DMS 273 (cell line): ENCODE measurements at regions not wholly inside any gene's neighbourhood (a gene's known extent, or its start where the extent isn't known, plus 50 kb on each side); places are given as distances from the start of the nearest gene placed in this dataset.
"Not testable (repeated sequence)": the region's sequence is repeated elsewhere in the genome, so short reads cannot be mapped to it uniquely, and the experiment has no call there.

Source experiments
- DNase-seq: peaks from one replicate; lab custom pipeline; 2025; ENCODE audit not compliant: unreplicated experiment; lab: John Stamatoyannopoulos, UW

DNA sequence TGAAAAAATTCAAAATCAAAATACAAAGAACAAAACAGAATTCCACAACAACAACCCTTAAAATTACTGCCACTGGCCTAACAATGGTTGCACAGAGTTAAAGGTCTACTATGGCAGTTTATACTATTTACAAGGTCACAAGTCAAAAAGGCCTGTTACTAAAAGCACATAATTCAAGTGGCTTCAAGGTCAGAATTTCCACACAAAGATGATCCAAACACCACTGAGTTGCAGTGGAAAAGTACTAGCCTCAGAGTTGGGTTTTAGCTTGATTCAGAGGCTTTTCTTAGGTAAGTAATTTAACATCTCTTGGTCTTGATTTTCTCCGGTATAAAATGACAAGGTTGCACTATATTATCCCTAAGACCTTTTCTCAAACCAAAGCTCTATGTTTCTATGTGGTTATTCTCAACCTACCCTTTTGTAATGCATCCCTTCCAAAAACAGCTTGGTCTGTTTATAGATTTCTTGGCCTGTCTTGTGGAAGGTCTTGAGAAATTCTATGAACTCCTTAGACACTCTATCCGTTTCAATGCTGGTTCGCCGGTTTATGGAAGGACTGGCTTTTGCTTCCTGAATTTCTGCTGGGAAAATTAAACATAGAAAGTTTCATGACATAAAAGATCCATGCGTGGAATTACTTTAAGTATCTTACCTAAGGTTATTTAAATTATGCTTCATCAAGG lies 69.5 kb downstream of the MDH2 start:
- DNase-seq: not testable (repeated sequence)

DNA sequence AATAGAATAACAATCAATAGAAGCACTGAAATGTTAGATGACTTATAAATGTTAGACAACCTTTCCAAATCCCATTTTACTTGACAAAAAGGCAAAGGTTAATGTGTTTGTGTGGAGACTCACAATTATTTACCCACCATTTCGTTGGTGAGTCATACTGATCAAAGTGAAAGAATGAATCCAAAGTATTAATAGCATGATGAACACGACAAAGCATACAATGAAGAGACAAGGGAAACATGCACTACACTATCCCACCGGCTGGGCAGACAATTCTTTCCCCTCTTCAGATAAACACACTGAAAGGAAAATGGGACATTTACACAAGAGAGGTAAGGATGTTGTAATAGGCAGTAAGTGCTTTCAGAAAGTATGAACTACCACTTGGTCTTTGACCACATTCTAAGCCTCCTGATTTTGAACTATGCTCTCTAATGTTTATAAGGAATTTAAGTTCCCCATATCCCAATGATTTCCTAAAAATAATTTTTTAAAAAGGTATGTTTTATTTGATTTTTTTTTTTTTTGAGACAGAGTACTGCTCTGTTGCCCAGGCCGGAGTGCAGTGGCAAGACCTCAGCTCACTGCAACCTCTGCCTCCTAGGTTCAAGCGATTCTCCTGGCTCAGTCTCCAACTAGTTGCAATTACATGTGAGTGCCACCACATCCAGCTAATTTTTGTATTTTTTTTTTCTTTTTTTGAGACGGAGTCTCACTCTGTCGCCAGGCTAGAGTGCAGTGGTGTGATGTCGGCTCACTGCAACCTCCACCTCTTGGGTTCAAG lies 70.5 kb downstream of the MDH2 start:
- not testable (repeated sequence) for DNase-seq

DNA sequence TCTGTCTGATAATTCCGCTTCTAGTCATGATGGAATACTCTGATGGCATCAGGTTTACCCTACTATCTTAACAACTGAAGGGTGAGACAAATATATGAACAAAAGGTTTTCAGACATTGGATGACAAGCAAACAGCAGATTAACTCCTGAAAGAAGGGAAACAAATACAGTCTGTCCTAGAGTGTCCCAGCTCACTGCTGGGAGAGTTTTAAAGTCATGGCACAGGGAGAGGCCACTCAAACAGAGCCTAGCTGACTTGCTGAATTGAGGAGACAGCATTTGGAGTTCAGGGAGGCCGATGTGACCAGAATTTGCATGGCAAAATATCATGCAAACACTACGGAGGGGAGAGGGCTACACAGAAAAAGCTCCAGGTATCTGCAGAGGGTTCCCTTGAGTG lies 73.1 kb downstream of the MDH2 start:
- no peak for DNase-seq

DNA sequence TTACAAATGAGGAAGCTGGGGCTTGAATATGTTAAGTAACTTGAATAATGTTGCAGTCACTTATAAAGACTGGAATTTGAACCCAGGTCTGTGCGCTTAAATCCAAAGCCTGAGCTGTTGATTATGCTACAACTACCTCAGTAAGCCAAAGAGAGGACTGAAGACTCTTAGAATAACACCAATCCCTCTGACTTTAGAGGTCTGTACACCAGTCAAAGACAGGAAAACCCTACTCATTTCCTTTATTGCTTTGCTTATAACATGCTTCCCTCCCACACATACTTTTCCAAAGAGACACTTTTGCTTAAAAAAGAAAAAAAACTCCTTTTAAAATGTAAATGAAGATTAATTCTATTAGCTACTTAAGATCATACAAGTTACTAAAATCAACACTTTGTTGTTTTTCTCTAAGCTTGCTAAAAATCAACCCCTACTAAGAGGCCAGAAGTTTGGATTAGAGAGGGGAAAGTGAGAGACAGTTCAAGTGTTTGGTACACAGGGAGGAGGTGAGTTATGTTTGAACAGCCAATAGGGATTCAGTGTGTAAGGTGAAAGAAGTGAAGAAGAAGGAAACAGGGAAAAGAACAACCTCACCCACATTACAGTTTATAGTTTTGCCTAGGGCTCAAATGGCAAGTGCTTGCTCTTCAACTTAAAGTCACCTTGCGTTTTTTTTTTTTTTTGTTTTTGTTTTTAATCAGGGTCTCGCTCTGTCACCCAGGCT lies 74.8 kb downstream of the MDH2 start:
- DNase-seq: no peak

DNA sequence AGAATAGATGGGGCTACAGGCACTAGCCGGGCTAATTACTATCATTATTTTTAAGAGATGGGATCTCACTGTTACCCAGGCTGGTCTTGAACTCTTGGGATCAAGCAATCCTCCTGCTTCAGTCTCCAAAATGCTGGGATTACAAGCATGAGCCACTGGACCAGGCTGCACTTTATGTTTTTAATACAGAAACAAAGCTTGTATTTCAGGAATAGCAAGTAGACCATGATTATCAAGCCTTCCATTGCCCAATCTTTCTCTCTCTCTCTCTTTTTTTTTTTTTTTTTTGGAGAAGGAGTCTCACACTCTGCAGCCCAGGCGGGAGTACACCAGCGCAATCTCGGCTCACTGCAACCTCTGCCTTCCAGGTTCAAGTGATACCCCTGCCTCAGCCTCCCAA lies 75.4 kb downstream of the MDH2 start:
- DNase-seq: no peak

DNA sequence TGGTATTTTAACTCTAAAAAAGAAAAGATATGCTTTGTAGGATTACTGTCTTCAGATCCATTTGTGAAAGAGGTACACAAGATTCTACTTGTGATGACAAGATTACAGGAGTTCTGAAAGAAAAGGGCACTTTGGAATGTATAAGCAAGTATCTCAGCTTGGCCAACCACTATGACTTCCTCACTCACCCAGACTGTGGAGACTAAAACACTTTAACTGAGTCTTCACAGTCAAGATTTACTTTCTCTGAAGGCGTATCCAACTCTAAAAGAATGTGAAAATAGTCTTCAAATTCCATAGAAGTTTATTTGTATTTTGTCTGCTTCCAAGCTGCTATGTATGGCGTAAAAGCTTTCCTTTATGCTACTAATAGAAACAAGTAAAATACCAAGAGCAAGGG lies 76.1 kb upstream of the SRRM3 start:
- DNase-seq: no peak

DNA sequence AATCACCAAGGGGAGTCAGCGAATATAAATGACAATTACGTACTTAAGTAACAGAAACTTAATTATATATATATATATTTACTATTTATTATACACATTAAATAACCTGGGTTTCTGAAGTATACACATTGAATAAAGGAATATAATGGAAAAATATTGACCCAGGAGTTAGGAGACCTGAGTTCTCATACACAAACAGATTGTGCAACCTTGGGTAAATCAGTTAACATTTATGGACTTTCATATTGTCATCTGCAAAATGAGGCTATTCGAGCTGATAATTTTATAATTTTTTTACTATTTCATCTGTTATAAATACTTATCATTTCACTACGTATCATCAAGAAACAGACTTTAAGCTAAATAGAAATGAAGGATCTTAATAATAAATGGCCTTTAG lies 75.1 kb upstream of the SRRM3 start:
- DNase-seq: no peak

DNA sequence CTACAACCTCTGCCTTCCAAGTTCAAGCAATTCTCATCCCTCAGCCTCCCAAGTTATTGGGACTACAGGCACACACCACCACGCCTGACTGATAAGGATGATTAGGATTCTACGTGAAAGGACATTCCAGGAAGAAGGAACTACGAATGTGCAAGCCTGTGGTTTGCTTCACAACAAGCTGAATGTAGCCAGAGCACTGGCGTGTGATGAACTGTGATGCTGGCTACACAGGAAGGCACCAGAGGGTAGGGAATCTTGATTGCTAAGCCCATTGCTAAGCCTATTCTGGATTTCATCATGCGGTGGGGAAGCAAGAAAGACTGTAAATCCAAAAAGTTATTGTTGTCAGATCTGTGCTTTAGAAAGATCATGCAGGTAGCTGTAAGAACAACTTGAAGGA lies 72.3 kb upstream of the SRRM3 start:
- DNase-seq: no peak

DNA sequence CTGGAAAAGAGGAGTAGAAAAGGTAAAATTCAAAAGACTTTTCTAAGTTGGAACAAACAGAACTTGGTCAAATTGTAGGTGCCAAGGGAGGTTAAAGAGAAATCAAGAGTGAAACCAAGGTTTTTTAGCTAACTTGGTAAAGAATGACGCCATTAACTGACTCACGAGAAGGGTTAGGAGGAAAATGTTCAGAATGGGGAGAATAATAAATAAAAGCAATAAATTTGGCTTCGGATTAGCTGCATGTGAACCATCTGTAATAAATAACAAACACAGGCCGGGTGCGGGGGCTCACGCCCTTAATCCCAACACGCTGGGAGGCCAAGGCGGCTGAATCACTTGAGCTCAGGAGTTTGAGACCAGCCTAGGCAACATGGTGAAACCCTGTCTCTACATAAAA lies 71.9 kb upstream of the SRRM3 start:
- no peak for DNase-seq

DNA sequence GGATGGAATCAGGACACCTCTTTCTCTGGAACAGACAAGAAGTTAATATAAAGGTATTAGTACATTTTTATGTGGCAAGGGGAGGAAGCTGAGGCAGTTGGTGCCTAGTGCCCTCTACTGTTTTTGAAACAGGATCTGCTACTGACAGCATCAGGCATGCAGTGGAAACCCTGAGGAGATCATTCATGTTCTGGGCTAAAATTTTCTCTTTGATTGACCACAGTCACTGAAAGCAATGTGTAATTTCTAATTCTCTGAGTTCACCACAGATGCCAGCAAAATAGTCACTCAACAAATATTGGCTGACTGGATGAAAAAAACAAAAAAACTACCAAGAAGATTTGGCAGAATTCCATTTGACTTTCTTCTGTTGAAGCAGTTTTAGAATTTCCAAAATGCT lies 71.0 kb upstream of the SRRM3 start:
- DNase-seq: peak; percentile 48

DNA sequence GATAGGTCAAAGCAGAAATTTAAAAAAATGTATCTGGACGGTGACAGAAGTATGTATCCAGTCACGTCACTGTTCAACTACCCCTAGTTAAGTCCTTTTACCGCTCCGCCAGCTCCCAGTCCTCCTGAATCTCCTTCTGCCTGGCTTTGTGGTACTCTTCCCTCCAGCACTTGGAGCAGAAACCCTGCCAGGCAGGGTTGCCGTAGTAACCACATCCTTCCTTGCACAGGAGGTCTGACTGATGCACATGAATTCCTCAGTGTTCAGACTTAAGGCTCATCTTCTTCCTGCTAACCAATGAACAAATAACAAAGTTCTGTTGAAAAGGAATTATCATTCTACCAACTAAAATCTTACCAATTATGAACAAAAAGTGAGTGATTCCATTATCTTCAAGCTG lies 69.8 kb upstream of the SRRM3 start:
- DNase-seq: peak; percentile 11

DNA sequence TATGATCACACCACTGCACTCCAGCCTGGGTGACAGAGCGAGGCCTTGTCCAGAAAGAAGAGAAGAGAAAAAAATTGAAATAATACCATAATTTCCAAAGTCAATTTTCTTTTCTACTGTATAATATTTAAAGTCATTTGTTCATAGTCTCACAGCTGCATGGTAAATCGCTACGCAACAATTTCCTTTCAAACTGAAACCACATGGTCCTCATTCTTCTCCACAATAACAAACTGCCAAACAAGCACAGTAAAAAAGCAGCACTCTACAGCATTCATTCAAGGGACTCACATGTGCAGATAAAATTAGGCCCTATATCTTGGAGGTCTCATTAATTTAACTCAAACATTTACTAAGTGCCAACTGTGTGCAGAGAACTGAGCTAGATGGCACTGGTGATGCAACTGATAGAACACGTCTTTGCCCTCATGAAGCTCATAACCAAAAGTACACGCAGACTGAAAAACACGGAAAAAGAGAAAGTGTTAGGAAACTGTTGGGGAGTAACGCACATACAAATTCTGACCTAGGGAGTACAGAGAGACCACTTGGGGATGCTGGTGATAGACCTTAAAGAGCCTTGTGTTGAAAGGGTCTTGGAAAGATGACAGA lies 68.4 kb upstream of the SRRM3 start:
- no peak for DNase-seq

DNA sequence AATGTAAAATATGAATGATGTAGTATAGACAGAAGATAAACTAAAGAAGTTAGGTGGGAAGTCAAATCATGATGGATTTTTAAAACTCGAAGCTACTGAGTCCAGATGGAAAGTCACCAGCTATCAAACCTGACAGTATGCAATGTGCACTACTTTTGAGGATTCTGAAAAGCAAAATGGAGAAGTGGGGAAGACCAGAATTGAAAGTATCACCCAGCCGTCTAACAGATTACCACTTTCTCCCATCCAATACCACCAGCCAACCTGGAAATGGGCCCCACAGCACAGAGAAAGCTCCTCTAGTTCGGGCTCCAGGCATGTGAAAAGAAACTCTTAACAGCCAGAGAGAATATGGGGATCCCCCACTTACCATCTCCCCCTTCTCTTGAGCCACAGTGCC lies 67.9 kb upstream of the SRRM3 start:
- no peak for DNase-seq

DNA sequence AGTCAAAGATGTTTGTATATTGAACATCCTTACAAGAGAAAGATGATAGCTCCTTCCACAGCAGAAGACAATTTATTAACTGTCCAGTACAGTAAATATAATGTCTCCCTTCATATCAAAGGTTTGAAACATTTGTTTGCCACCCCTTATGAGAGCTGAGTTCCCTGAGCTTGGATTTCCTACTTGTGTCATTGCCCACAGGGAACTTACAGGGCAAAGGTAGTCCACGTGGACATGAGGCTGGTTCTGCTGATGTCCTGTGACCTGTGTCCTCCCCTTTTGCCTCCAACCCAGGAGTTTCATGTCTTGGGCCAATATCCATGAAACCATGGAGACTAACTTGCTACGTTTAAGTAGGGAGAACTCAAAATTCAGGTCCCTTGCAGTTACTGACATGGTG lies 66.4 kb upstream of the SRRM3 start:
- DNase-seq: not testable (repeated sequence)

DNA sequence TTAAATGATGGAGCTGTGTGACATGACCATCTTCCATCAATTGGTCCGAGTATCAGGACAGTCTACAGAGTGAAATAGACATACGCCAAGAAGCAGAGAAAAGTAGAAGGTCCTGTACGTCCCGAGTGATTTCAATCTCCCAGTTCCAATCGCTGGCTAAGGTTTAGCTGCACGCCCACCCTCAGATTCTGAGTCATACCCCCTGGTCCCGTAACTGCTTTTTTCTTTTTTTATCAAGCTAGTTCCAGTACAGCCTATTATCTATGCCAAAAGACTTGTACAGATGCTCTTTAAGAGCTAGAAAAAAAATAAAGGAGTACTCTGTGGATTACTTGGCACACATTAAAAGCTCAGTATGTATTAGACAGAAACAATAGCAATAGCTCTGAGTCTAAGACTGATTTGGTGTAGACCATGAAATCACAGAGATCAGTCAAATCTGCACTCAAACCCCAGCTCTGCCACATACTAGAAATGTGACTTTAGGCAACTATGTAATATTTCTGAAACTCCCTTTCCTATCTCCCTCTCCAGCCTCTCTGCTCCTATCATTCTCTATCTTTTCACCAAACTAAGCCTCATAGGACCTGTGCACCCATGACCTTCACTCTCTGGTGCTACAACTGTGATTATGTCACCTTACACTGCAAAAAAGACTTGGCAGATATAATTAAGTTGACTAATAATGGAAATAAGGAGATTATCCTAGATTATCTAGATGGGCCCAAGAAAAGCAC lies 63.0 kb upstream of the SRRM3 start:
- not testable (repeated sequence) for DNase-seq

DNA sequence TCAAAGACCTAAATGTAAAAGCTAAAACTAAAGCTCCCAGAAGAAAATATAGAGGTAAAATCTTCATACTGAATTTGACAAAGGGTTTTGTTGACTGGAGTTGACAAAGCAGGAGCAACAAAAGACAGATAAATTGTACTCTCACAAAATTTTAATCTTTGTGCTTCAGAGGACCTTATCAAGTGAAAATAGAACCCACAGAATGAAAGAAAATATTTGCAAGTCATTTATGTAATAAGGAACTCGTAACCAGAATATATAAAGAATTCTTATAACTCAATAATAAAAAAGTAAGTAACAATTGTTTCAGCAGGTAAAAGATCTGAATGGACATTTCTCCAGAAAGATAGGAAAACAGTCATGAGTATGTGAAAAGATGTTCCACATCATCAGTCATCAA lies 62.0 kb upstream of the SRRM3 start:
- DNase-seq: no peak

DNA sequence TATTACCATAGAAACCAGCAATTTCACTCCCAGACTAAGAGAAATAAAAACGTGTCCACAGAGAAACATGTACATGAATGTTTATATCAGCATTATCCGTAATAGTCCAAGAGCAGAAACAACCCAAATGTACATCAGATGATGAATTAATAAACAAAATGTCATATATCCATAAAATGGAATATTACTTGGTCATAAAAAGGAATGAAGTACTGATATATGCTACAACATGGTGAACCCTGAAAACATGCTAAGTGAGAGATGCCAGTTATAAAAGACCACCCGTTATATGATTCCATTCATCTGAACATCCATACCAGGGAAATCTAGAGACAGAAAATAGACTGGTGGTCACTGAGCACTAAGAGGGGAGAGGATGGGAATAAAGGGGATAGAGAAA lies 61.4 kb upstream of the SRRM3 start:
- DNase-seq: not testable (repeated sequence)

DNA sequence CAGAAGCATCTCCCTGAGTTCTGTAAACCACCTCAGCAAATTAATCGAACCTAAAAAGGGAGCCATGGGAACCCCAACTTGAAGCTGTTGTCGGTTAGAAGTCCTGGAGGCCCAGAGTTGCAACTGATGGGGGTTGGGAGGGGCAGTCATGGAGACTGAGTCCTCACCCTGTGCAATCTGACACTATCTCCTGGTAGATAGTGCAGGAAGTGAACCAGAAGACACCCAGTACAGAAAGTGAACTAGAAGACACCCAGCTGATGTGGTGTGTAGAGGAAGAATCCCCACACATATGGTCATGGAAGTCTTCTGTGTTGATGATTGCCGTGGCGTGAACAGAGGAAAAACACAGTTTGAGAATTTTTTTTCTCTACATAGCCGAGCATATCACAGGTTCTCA lies 58.8 kb upstream of the SRRM3 start:
- no peak for DNase-seq

DNA sequence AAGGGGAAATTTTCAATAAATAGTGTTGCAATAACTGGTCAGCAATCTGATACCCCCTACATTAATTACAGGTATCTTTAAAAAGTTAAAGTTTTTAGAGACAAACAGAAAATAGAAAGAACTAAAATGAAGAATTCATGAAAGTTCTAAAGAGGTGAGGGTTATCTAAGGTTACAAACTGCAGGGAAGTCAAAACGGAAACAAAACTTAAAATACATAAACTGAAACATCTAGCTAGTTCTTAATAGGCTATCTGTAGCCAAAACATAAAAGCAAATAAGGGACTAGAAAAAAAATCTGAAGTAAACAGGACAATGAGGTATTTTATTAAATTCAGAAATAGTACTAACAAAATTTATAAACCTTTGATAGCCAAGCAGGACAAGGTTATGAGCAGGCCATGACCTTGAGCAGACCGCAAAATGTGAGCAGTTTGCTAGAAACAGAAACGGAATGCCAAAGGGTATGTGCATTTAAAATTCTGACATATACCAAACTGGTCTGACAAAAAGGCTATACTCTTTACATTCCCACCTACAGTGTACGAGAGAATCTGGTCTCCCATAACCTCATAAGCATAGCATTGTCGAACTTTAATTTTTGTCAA lies 56.9 kb upstream of the SRRM3 start:
- DNase-seq: not testable (repeated sequence)

DNA sequence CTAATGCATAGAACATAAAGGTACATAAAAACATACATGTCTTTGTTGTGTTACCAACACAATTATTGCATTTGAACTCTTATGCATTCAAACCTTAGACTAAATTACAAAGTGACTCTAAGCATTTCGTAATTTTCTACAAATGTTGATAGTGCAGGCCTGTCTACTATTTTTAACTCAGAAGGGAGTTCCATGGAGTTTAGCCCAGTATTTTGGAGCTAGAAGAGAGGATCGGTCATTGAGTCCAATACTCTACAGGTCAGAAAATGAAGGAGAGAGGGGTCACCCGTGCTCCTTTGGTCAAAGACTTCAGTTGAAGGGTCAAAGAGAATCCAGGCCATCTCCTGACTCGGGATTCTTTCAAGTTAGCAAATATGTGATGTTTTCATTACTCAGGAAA lies 55.3 kb upstream of the SRRM3 start:
- DNase-seq: no peak

DNA sequence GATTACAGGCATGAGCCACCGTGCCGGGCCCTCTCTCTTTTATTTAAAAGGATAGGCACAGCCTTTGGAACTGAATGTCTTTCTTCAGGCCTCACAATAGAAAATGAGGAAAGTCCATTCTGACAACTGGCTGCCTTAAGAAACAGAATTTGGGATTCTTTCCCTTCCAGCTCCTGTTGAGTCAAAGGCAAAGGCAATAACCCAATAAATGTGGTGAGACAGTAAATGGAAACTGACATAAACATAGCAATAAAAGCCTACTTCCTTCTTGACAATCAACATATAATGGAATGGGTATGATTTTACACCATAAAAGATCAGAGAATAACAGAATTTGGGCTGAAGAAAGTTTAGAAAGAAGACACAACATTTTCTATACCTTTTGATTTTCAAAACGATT lies 52.7 kb upstream of the SRRM3 start:
- DNase-seq: not testable (repeated sequence)
